ENCODE measurements at regions not wholly inside any gene's neighbourhood (a gene's known extent, or its start where the extent isn't known, plus 50 kb on each side); places are given as distances from the start of the nearest gene placed in this dataset.

DNA sequence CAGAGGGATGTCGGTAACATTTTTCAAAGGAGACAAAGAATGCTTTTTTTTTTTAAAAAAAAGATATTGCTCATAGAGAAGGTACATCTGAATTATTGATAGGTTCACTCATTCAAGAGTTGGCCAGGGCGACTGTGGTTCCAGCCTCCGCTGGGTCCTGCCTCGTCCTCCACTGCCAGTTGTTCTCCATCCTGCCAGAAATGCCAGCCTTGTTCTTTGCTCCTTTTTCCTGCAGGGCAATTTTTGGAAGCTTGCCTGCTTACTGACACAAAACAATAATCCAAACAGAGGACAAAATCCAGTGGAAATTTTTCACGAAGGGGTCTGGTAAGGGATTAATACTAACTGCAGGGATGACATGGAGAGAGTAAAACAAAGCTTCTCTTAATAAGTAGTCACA is 1113.0 kb downstream of the CBLN2 start:
- H3K4me1 Mint-ChIP-seq (ENCODE audit: low read depth) = peaks cover 2% of the 10 kb centered on the region
- H3K4me3 Mint-ChIP-seq (ENCODE audit: low read depth) = no peak overlapping the region
- no peak for DNase-seq (ENCODE audit: low spot score, unreplicated experiment)
- no peak overlapping the region for H3K27ac Mint-ChIP-seq
- TF ChIP-seq, protein P1, sequence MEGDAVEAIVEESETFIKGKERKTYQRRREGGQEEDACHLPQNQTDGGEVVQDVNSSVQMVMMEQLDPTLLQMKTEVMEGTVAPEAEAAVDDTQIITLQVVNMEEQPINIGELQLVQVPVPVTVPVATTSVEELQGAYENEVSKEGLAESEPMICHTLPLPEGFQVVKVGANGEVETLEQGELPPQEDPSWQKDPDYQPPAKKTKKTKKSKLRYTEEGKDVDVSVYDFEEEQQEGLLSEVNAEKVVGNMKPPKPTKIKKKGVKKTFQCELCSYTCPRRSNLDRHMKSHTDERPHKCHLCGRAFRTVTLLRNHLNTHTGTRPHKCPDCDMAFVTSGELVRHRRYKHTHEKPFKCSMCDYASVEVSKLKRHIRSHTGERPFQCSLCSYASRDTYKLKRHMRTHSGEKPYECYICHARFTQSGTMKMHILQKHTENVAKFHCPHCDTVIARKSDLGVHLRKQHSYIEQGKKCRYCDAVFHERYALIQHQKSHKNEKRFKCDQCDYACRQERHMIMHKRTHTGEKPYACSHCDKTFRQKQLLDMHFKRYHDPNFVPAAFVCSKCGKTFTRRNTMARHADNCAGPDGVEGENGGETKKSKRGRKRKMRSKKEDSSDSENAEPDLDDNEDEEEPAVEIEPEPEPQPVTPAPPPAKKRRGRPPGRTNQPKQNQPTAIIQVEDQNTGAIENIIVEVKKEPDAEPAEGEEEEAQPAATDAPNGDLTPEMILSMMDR (IDR thresholded peaks at IDR 0.05; ENCODE audit: unreplicated experiment) = no peak
- peaks cover 21% of the 10 kb centered on the region for H3K27me3 Mint-ChIP-seq
- H3K9me3 Mint-ChIP-seq (ENCODE audit: low read depth) = no peaks in the 10 kb centered on the region
- H3K36me3 Mint-ChIP-seq (ENCODE audit: insufficient read depth) = no peaks in the 10 kb centered on the region

DNA sequence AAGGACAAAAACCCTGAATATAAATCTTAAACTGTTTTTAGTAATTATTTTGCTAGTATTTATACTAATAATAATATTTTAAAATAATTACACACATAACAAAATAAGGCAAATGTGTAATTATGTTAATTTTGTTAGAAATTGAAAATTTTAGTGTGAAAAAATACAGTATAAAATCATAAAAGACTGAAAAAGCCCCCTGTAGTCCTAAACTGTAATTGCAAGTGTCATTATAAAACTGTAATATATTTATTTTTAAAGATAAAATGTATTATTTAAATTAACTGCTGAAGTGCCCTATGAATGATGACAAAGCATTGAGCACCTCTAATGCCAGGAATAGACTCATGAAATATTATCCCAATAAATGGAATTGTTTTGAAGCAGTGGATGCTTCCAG is 1117.7 kb downstream of the CBLN2 start:
- no peak for DNase-seq (ENCODE audit: low spot score, unreplicated experiment)
- H3K4me1 Mint-ChIP-seq (ENCODE audit: low read depth) = no peaks in the 10 kb centered on the region
- H3K9me3 Mint-ChIP-seq (ENCODE audit: low read depth) = peaks cover 9% of the 10 kb centered on the region
- TF ChIP-seq, protein P1 (IDR thresholded peaks at IDR 0.05; ENCODE audit: unreplicated experiment) = peak; percentile 35
- no peak overlapping the region for H3K27ac Mint-ChIP-seq
- H3K4me3 Mint-ChIP-seq (ENCODE audit: low read depth) = no peak overlapping the region
- H3K36me3 Mint-ChIP-seq (ENCODE audit: insufficient read depth) = no peaks in the 10 kb centered on the region
- peaks cover 3% of the 10 kb centered on the region for H3K27me3 Mint-ChIP-seq

DNA sequence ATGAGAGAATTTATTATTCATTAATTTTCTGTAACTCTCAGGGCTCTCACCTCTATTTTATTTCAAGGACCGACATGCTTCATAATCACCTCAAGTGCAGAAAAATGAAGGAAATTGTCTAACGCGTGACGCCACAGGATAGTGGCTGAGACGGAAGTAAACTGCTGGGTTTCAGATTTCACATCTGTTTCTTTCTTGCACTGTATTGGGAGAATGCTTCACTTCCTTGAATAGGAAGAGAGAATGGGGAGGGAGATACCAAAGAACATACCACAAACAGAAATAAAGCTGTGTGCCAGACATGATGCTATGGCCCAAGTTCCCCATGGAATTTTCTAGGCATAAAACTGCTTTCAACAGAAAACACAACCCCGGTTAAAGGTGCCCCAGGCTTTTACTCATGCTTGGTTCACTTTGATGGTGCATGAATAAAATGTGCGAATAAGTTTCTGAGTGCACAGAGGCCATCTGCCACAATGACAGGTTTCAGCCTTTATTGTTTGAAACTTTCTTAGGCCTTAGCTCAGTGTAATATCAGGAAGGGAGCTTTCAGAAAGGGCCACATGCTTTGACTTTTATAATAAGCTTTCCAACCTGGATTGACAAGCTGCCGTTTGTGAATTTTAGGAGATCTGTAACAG is 1116.4 kb downstream of the SOCS6 start:
- Mint-ChIP-seq H3K4me1 (ENCODE audit: low read depth) (no peaks in the 10 kb centered on the region), H3K4me3 (ENCODE audit: low read depth) (no peak overlapping the region), H3K9me3 (ENCODE audit: low read depth) (no peaks in the 10 kb centered on the region), H3K27ac (no peak overlapping the region), H3K36me3 (ENCODE audit: insufficient read depth) (no peaks in the 10 kb centered on the region), H3K27me3 (peaks cover 4% of the 10 kb centered on the region)
- TF ChIP-seq, protein P1 (IDR thresholded peaks at IDR 0.05; ENCODE audit: unreplicated experiment) = no peak
- no peak for DNase-seq (ENCODE audit: low spot score, unreplicated experiment)

DNA sequence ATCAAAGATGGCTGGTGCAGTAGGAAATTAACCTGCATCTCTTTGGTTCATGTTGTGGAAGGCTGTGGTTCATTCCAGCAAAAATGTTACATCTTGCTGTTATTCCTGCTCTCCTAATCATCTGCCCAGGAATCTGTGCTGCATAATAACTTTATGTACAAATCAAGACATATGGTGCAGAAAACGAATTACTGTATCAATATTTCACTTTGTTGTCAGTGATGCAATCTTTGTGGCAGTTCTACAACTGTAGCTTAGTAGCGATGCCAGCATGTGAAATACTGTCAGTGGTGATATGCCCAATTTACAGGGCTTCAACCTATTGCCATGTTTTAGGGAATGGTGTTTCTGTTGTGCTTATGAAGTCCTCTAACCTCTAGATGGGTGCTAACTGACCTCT is 1114.7 kb downstream of the SOCS6 start:
- Mint-ChIP-seq H3K4me1 (ENCODE audit: low read depth) (peaks cover 2% of the 10 kb centered on the region), H3K27me3 (peaks cover 4% of the 10 kb centered on the region), H3K36me3 (ENCODE audit: insufficient read depth) (no peaks in the 10 kb centered on the region), H3K9me3 (ENCODE audit: low read depth) (no peaks in the 10 kb centered on the region), H3K4me3 (ENCODE audit: low read depth) (no peak overlapping the region), H3K27ac (no peak overlapping the region)
- TF ChIP-seq, protein P1 (IDR thresholded peaks at IDR 0.05; ENCODE audit: unreplicated experiment) = no peak
- no peak for DNase-seq (ENCODE audit: low spot score, unreplicated experiment)

DNA sequence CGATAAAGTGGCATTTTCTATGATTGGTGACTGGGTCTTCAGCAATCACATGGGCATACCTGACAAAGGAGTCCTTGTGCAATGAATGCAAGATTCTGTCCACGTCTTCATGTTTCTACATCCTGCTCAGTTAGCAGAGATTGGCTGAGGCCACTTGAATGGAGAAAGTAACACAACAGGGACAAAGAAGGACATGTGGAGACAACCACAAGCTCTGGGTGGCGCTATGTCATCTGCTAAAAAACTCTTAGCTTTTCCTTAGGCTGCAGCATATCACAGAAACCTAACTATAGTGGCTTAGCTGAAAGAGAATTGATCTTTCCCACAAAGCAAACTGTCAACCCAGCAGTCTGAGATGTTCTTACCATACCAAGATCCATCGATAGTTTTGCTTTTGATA is 1109.7 kb downstream of the SOCS6 start:
- H3K4me3 Mint-ChIP-seq (ENCODE audit: low read depth) = no peak overlapping the region
- H3K27ac Mint-ChIP-seq = no peak overlapping the region
- H3K9me3 Mint-ChIP-seq (ENCODE audit: low read depth) = no peaks in the 10 kb centered on the region
- TF ChIP-seq, protein P1 (IDR thresholded peaks at IDR 0.05; ENCODE audit: unreplicated experiment) = peak; percentile 74
- H3K27me3 Mint-ChIP-seq = peaks cover 4% of the 10 kb centered on the region
- H3K4me1 Mint-ChIP-seq (ENCODE audit: low read depth) = peaks cover 2% of the 10 kb centered on the region
- H3K36me3 Mint-ChIP-seq (ENCODE audit: insufficient read depth) = no peaks in the 10 kb centered on the region
- DNase-seq (ENCODE audit: low spot score, unreplicated experiment) = peak; percentile 30
